ENCODE measurements at regions not wholly inside any gene's neighbourhood (a gene's known extent, or its start where the extent isn't known, plus 50 kb on each side); places are given as distances from the start of the nearest gene placed in this dataset.

- no peaks in the 10 kb centered on the region for H3K27me3 ChIP-seq
- ATAC-seq: no peak
- no peaks in the 10 kb centered on the region for H3K36me3 ChIP-seq
- H3K9me3 ChIP-seq: no peaks in the 10 kb centered on the region
- no peak for DNase-seq
- no peak overlapping the region for H3K27ac ChIP-seq
- H3K4me1 ChIP-seq: no peaks in the 10 kb centered on the region
- WGBS (ENCODE audit: insufficient coverage, low coverage, low lambda C conversion rate, missing lambda C conversion rate): 63% methylated on average over 8 of the region's 10 CpGs
- no peak overlapping the region for H3K4me3 ChIP-seq
- TF ChIP-seq POLR2A (IDR thresholded peaks at IDR 0.05): no peak
- TF ChIP-seq, protein P1, sequence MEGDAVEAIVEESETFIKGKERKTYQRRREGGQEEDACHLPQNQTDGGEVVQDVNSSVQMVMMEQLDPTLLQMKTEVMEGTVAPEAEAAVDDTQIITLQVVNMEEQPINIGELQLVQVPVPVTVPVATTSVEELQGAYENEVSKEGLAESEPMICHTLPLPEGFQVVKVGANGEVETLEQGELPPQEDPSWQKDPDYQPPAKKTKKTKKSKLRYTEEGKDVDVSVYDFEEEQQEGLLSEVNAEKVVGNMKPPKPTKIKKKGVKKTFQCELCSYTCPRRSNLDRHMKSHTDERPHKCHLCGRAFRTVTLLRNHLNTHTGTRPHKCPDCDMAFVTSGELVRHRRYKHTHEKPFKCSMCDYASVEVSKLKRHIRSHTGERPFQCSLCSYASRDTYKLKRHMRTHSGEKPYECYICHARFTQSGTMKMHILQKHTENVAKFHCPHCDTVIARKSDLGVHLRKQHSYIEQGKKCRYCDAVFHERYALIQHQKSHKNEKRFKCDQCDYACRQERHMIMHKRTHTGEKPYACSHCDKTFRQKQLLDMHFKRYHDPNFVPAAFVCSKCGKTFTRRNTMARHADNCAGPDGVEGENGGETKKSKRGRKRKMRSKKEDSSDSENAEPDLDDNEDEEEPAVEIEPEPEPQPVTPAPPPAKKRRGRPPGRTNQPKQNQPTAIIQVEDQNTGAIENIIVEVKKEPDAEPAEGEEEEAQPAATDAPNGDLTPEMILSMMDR (IDR thresholded peaks at IDR 0.05): no peak
- intact Hi-C loops (cut with DNase I): no loop called here
Observed at GRCh38 chr12:128018067-128018466, 248.9 kb upstream of the TMEM132C start.

DNA sequence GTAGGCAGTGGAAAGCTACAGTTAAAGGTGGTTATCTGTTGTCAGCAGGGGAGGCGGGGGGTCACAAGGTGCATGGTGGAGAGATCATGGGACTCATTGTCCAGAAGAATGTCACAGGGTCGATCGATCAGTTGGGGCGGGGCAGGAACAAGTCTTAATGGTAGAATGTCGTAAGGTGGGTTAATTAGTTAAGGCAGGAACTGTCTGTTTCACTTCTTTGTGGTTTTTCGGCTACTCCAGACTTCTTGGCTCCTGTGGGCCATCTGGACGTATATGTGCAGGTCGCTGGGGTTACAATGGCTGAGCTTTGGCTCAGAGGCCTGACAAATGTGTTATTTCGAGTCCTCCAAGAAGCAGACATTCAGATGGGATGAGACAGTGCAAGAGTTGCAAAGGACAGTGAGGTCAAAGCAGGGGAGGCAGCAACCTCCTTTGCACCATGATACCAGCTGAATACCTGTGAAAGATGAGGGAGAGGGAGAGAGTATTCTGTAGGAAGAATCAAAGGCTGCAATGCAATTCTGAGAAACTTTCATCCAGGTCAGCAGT, 246.9 kb upstream of the TMEM132C start:
- Histone ChIP-seq H3K4me3 (no peak overlapping the region), H3K9me3 (no peaks in the 10 kb centered on the region)

GRCh38 chr12:128021561-128021960, 245.4 kb upstream of the TMEM132C start:
- no peak for TF ChIP-seq POLR2A (IDR thresholded peaks at IDR 0.05)
- TF ChIP-seq, protein P1 (IDR thresholded peaks at IDR 0.05): no peak
- Histone ChIP-seq H3K4me3 (no peak overlapping the region), H3K36me3 (no peaks in the 10 kb centered on the region), H3K27me3 (no peaks in the 10 kb centered on the region), H3K4me1 (no peaks in the 10 kb centered on the region), H3K27ac (no peak overlapping the region), H3K9me3 (no peaks in the 10 kb centered on the region)
- WGBS (ENCODE audit: insufficient coverage, low coverage, low lambda C conversion rate, missing lambda C conversion rate): 22% methylated on average over 2 of the region's 2 CpGs
- DNase-seq (no peak), ATAC-seq (no peak)
- intact Hi-C loops (cut with DNase I): no loop called here

More for the DNA sequence above, 246.9 kb upstream of the TMEM132C start:
- intact Hi-C loops (cut with DNase I): no loop called here
- 47% methylated on average over 9 of the region's 9 CpGs for WGBS (ENCODE audit: insufficient coverage, low coverage, low lambda C conversion rate, missing lambda C conversion rate)
- H3K36me3 ChIP-seq: no peaks in the 10 kb centered on the region
- DNase-seq: no peak
- no peaks in the 10 kb centered on the region for H3K4me1 ChIP-seq
- no peaks in the 10 kb centered on the region for H3K27me3 ChIP-seq
- TF ChIP-seq, protein P1 (IDR thresholded peaks at IDR 0.05): no peak
- no peak for TF ChIP-seq POLR2A (IDR thresholded peaks at IDR 0.05)
- H3K27ac ChIP-seq: no peak overlapping the region
- no peak for ATAC-seq

GRCh38 chr12:128025589-128026245, 241.3 kb upstream of the TMEM132C start:
- intact Hi-C loops (cut with DNase I): no loop called here
- Histone ChIP-seq H3K4me1 (no peaks in the 10 kb centered on the region), H3K4me3 (no peak overlapping the region), H3K9me3 (no peaks in the 10 kb centered on the region), H3K36me3 (no peaks in the 10 kb centered on the region), H3K27me3 (no peaks in the 10 kb centered on the region), H3K27ac (no peak overlapping the region)
- 48% methylated on average over 9 of the region's 9 CpGs for WGBS (ENCODE audit: insufficient coverage, low coverage, low lambda C conversion rate, missing lambda C conversion rate)
- no peak for ATAC-seq
- DNase-seq: no peak
- TF ChIP-seq, protein P1 (IDR thresholded peaks at IDR 0.05): no peak
- TF ChIP-seq POLR2A (IDR thresholded peaks at IDR 0.05): no peak
